NCI-H345 (cell line): ENCODE measurements at regions not wholly inside any gene's neighbourhood (a gene's known extent, or its start where the extent isn't known, plus 50 kb on each side); places are given as distances from the start of the nearest gene placed in this dataset.

Experiments
- DNase-seq: peaks from one replicate; lab custom pipeline; 2025; lab: John Stamatoyannopoulos, UW

- no peak for DNase-seq
These were observed 59.7 kb upstream of the GRPEL1 start for GRCh38 chr4:7127576-7127975.

- DNase-seq = no peak
These were observed 59.1 kb upstream of the GRPEL1 start for GRCh38 chr4:7126981-7127380.

GRCh38 chr4:7124689-7125442 lies 57.0 kb upstream of the GRPEL1 start:
- DNase-seq = peak; percentile 8

- DNase-seq = no peak
These were observed 54.2 kb upstream of the GRPEL1 start for GRCh38 chr4:7121866-7122653.

GRCh38 chr4:7121174-7121573 lies 53.3 kb upstream of the GRPEL1 start:
- no peak for DNase-seq

- no peak for DNase-seq
These were observed 52.5 kb upstream of the GRPEL1 start for GRCh38 chr4:7120341-7120740.

GRCh38 chr4:7118013-7118832 lies 50.4 kb upstream of the GRPEL1 start:
- DNase-seq = no peak
